Fibroblast of villous mesenchyme (primary cell): ENCODE measurements at regions not wholly inside any gene's neighbourhood (a gene's known extent, or its start where the extent isn't known, plus 50 kb on each side); places are given as distances from the start of the nearest gene placed in this dataset.

Experiments
- DNase-seq: peaks from one replicate; pipeline ENCODE4 v3.0.0-alpha.2; 2010; ENCODE audit warnings: low read depth
- H3K4me3 ChIP-seq: 2 replicates; pipeline ENCODE4 v1.5.1; 2011; ENCODE audit warnings: low read depth, mild to moderate bottlenecking, low read length
- TF ChIP-seq, protein P1 (sequence below): IDR thresholded peaks from 2 replicates; pipeline ENCODE4 v1.5.1; 2012; ENCODE audit warnings: low read depth, mild to moderate bottlenecking, low read length; ENCODE audit not compliant: insufficient read depth

DNA sequence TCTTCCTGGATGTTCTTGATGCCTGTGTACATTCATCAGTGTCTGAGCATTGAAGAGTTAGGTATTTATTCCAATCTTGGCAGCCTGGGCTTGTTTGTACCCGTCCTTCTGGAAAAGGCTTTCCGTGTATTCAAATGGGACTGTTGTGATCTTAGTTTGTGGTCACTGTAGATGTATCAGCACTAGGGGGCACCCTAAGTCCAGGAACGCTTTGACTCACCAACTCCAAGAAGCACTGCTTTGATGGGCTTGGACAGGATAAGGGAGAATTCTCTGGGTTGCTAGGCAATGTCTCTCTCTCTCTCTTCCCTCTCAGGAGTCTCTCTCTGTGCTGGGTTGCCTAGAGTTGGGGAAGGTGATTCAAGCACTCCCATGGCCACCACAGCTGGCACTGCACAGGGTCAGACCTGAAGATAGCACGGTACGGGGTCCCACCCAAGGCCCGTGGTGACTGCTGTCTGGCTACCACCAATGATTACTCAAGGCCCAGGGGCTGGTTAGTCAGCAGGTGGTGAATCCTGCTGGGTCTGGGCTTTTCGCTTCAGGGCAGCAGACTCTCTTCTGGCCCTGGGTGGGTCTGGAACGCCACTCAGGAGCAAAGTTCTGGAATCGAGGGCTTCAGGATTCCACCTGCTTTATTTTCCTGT, 211.1 kb upstream of the RGS6 start:
- DNase-seq = peak; percentile 78

DNA sequence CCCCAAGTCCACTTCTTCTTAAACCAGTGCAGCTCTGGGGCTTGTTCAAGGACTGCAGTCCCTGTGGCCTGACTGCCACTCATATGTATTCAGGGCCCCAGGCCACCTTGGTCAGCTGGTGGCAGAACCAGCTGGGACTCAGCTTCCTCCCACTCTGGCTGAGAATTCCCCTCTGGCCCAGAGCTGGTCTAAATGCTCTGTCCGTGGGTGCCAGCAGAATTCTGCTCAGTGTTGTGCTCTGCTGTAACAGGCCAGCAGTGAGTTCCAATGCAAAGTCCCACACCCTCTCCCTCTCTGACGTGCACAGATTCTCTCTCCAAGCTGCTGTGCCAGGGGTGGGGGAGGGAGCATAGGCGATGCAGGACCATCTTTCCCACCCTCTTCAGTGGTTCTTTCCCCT, 210.4 kb upstream of the RGS6 start:
- H3K4me3 ChIP-seq = no peak overlapping the region
- no peak for DNase-seq
- TF ChIP-seq, protein P1, sequence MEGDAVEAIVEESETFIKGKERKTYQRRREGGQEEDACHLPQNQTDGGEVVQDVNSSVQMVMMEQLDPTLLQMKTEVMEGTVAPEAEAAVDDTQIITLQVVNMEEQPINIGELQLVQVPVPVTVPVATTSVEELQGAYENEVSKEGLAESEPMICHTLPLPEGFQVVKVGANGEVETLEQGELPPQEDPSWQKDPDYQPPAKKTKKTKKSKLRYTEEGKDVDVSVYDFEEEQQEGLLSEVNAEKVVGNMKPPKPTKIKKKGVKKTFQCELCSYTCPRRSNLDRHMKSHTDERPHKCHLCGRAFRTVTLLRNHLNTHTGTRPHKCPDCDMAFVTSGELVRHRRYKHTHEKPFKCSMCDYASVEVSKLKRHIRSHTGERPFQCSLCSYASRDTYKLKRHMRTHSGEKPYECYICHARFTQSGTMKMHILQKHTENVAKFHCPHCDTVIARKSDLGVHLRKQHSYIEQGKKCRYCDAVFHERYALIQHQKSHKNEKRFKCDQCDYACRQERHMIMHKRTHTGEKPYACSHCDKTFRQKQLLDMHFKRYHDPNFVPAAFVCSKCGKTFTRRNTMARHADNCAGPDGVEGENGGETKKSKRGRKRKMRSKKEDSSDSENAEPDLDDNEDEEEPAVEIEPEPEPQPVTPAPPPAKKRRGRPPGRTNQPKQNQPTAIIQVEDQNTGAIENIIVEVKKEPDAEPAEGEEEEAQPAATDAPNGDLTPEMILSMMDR = no peak

More for the DNA sequence above, 211.1 kb upstream of the RGS6 start:
- H3K4me3 ChIP-seq = no peak overlapping the region
- TF ChIP-seq, protein P1 = peak; percentile 70

- no peak overlapping the region for H3K4me3 ChIP-seq
- TF ChIP-seq, protein P1 = no peak
Observed at GRCh38 chr14:71722885-71723284, 209.3 kb upstream of the RGS6 start.

DNA sequence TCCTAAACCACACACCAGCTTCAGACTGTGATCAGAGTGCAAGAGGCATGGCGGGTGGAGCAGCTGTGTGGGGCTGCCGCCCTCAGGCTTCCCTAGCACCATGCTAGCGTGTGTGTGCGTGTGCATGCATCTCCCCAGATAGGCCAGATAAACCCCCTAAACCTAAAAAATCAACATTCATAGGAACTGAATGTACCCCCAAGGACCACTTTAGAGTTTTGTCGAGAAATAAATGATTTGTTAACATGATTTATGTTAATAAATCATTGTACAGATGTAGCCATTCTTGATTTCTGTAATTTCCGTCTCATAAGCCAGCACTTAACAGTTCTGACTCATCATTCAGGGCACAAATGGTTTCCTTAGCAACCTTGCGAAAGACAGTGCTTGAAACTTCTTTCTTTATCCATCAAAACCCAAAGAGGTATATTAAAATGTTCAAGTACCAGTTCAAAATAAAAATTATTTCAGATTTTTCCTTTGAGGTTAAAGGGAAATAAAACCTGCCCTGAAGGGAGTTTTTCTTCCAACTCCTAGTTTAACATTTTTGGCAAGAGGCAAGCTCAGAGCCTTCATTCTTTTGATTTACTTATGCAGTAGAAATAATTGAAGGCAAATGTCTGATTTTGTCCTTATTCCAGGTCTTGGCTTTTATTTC, 206.2 kb upstream of the RGS6 start:
- peak; percentile 79 for DNase-seq
- H3K4me3 ChIP-seq = no peak overlapping the region
- TF ChIP-seq, protein P1 = no peak

More at GRCh38 chr14:71722885-71723284, 209.3 kb upstream of the RGS6 start:
- DNase-seq = no peak

DNA sequence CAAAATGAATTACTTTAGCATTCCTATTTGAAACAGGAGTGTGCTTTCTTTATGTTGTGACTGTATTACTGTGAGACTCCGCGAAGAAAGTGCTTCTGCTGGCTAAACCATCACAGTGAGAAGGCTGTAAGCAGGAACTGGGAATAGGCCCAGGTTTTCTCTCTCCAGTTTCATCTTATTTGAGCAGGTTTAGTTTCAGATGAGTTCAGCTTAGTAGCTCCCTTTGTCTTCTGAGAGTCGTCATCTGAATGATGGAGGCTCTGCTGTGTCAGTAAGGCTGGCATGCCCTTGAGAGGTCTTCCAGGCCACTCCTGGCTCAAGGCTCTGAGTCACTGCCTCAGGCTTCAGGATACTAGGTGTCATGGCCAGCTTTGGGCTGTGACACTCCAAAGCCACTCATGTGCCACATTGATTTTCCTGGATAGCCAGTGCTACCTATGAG, 205.6 kb upstream of the RGS6 start:
- DNase-seq = no peak
- TF ChIP-seq, protein P1 = no peak
- H3K4me3 ChIP-seq = no peak overlapping the region

DNA sequence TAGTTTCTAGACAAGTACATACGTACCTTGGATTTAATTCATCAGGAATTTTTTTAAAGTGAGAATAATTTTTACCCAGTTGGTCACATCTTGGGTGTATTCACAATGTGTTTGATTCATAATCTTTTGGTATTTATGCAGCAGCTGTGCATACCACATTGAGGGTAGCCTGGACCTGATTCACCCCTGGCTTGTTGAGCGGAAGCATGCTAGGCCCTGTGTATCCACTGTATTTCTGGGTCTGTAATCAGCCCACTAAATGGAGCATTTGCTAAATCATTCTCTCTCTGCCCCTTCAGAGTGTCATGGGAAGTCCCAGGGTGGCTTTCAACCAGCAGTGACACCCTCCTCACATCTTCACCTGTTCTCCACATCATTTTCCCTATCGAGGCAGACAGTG, 203.8 kb upstream of the RGS6 start:
- TF ChIP-seq, protein P1 = no peak
- H3K4me3 ChIP-seq = no peak overlapping the region
- no peak for DNase-seq
